NCI-H1105 (cell line): ENCODE measurements at regions not wholly inside any gene's neighbourhood (a gene's known extent, or its start where the extent isn't known, plus 50 kb on each side); places are given as distances from the start of the nearest gene placed in this dataset.

Experiments
- DNase-seq: peaks from one replicate; lab custom pipeline; 2025; lab: John Stamatoyannopoulos, UW

GRCh38 chr7:130880668-130881067 lies 146.7 kb upstream of the KLF14 start:
- DNase-seq: no peak

DNA sequence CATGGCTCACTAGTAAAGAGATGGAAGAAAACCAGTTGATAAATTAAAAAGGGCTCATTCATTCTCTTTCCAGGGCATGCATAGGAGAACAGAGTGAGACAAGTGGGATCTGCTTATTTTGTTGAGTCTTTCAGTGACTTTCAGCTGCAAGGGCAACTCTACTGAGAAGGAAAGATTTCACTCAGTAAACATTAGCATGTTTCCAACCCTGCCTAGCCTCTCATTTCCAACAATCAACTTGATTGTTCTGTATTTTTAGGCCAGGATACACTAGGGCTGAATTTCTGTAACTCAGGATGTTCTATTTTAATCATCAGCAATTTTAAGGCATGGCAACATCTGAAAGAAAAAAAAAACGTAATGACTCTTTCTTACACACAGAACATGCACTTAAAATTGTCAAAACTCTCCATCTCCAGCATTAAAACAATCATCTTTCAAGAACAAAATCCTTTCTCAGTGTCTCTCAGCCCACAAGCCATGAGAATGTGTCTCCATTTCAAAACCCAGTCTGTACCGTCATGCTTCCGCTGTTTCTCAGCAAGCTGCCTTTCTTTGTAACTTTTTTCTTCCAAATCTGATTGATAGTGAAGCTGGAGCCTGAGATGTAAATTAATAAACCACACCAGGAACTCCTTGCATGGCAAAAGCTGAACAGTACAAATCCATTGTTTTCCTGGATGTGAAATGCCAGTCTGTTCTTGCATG lies 147.2 kb upstream of the KLF14 start:
- DNase-seq: no peak

DNA sequence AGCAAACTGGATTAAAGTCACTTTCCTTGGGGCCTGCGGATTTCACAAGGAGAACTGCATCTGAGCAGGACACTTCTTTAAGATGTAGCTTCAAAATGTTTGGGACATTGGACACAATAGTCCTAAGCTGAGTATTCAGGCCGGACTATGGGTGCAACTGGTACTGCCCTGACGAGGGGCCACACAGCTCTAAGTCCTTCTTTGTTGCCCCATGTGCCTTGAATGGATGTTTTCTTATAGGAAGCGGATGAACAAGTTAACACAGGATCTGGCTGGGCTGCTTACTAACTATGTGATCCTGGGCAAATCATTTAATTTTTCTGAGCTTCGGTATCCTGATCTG lies 147.8 kb upstream of the KLF14 start:
- no peak for DNase-seq

DNA sequence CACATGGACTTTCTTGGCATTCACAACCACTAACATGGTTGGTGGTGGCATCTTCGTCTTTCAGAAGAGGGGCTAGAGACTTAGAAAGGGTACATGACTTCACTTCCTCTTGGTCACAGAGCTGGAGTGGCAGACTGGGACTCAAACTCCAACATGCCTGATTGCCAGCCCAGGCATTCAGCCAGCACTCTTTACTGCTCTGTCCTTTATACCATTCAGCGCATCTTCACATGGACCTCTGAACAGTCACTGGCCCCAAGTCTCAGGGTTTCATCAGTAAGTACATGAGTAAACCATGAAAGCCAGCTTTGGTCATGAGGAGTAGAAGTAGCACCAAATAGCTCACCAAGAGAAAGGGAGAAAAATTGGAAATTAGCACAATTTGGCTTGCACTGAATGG lies 148.4 kb upstream of the KLF14 start:
- no peak for DNase-seq

DNA sequence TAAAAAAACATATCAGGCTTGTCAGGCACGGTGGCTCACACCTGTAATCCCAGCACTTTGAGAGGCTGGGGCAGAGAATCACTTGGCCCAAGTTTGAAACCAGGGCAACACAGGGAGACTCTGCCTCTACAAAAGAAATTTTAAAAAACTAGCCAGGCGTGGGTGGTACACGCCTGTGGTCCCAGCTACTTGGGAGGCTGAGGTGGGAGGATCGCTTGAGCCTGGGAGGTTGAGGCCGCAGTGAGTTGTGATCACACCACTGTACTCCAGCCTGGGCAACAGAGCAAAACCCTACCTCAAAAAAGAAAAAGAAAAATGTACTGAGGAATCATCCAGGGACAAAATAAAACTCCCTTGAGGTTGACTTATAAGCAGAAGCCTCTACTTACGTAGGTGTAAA lies 149.9 kb upstream of the KLF14 start:
- DNase-seq: no peak

GRCh38 chr7:130884437-130885417 lies 150.7 kb upstream of the KLF14 start:
- DNase-seq: no peak

GRCh38 chr7:130886438-130887135 lies 152.6 kb upstream of the KLF14 start:
- no peak for DNase-seq

DNA sequence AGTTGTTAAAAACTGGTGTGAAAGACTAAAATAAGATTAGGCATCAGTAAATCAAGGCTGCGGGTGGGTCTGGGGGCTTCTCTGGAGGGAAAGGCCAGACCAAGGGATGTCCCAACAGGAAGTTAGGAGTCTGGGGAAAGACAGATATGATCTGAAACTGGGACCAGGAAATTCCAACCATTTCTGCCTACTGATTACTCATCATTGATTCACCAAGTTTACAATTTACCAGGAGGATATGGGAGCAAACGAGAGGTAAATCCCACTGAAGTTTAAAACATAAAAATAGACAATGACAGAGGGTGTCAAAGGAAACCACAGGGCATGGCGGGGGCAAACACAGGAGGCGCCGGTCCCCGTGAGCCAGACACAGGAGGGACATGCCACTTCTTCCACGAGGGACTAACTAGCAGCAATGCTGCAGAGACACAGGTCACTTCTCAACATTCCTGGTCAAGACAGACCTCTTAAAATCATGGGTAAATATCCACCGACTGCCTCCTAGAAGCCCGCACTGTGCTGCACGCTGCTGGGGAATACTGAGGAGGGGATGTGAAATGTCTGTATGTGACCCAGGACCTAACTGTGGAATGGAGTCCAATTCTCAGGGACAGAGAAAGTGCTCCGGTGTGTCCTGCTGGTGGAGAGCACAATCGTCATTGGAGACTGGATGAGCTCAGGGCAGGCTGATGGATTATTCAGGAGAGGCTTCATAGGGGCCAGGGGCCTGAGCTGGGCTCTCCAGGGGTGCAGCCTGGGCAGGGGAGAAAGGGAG lies 153.4 kb upstream of the KLF14 start:
- DNase-seq: no peak

DNA sequence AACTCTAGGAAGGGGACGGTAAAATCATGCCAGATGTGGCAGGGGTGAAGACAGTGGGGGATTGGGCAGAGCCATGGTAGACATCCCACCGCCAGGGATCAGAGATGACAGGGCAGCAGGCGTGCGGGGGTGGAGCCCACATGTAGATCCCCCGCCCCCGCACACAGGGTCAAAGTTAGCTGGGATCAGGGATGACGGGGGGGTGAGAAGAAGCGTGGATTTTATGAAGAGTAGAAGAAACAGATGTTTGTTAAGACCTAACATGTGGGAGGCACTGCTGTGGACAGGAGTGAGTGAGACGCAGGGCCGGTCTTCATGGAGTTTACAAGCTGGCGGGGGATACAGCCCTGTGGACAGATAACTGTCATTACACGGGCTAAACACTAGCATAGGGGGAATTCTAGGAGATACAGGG lies 154.0 kb upstream of the KLF14 start:
- DNase-seq: no peak

GRCh38 chr7:130888468-130888867 lies 154.5 kb upstream of the KLF14 start:
- DNase-seq: no peak

GRCh38 chr7:130890176-130891020 lies 156.4 kb upstream of the KLF14 start:
- DNase-seq: no peak

DNA sequence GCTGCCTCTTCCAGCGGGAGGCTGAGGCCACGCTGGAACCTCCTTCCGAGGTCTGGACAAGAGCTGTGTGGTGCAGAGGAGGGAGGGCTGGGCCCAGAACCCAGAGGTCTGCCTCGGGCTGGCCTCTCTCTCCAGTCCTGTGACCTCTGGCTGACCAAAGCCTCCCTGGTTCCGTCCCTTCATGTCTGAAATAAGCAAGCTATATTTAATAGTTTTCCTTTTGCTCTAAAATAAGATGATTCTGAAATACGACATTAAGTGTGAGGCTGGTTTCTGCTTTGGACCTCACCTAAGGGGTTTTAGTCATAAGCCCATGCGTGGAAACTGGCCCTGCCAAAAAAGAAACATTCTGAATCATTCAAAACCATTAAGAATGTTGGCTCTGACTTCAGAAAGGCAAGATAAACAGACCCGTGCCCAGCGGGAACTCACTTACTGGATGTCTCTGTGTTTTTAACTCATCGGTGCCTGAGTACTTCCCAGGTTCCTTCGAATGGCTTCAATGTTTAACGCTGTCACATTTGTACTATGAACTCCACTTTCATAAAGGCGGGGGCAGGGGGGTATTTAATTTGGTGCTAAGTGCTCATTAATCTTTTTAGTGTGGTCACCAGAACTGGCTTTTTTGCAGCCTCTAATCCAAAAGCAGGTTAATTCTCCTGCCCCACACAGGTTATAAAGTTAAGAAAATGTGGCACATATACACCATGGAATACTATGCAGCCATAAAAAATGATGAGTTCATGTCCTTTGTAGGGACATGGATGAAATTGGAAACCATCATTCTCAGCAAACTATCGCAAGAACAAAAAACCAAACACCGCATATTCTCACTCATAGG lies 157.5 kb upstream of the KLF14 start:
- no peak for DNase-seq

GRCh38 chr7:130893441-130893894 lies 159.5 kb upstream of the KLF14 start:
- DNase-seq: no peak

GRCh38 chr7:130894146-130894908 lies 160.3 kb upstream of the KLF14 start:
- peak; percentile 48 for DNase-seq

DNA sequence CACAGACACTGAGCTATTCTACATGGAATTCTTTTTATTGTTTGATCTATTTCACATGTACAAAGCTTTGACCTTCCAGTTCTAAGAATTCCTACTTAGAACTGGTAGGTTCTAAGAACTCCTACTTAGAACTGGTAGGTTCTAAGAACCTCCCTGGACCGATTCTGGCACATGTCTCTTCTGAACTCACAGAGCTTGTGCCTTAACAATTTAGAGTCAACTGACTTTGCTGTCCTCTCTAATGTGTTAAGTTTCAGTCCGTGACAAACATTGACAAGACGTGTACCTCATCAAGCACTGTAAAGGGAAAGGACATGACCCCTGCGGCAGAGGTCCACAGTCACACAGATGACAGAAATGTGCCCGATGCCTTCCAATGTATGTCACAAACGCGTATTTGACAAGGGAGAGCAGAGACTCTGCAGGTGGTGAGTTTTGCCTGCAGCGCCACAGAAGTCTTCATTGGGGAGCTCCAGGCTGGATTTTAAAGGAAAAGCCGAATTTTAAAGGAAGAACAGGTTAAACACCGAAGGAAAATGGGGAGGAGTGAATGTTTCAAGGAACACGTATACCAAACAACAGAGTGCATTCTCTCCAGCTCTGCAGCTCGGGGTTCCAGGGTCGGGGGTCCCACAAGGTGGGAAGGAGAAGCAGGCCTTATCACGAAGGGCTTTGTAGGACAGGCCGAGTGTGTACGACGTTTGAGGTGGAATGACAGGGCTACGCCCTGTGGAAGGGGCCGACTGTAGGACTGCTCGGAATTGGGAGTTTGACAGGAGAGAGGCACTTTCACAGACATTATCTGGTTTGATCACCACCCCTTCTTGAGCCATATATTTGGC lies 161.1 kb upstream of the KLF14 start:
- DNase-seq: no peak

- DNase-seq: no peak
Observed at GRCh38 chr7:130896051-130896881, 162.3 kb upstream of the KLF14 start.

- DNase-seq: peak; percentile 51
Observed at GRCh38 chr7:130896898-130897514, 163.0 kb upstream of the KLF14 start.
